Ovary (tissue), 7 donors: ENCODE measurements at regions not wholly inside any gene's neighbourhood (a gene's known extent, or its start where the extent isn't known, plus 50 kb on each side); places are given as distances from the start of the nearest gene placed in this dataset.
A peak's percentile ranks its signal among the peaks of the same experiment; 100 is the strongest.

Experiments
- DNase-seq, 5 donors: peaks; one replicate each; pipeline ENCODE4 v3.0.0-alpha.2; 2019 to 2020
- H3K27ac ChIP-seq, 2 donors: fragments of 200-600 bp; one replicate each; pipeline versions ENCODE4 v1.5.1 to v1.8.0; 2019 to 2022
- H3K27me3 ChIP-seq: fragments of 200-600 bp; one replicate; pipeline ENCODE4 v1.8.0; 2022
- H3K36me3 ChIP-seq: fragments of 200-600 bp; sonication (generic); one replicate; pipeline ENCODE4 v1.5.1; 2019
- H3K4me1 ChIP-seq: one replicate; pipeline ENCODE4 v1.8.1; 2013; ENCODE audit warnings: mild to moderate bottlenecking, moderate library complexity; ENCODE audit not compliant: insufficient read depth
- H3K4me3 ChIP-seq: fragments of 200-600 bp; sonication (generic); one replicate; pipeline ENCODE4 v1.5.1; 2017
- H3K9me3 ChIP-seq, 2 donors: fragments of 200-600 bp in 1 of 2; sonication (generic) in 1 of 2; one replicate each; pipeline versions ENCODE4 v1.5.1 to v1.8.1; 2013 to 2019; ENCODE audit warnings: mild to moderate bottlenecking in 1 of 2, moderate library complexity in 1 of 2
- EP300 ChIP-seq: sonication (generic); formaldehyde crosslinking; IDR thresholded peaks from one replicate; pipeline ENCODE4 v1.6.1; 2017; ENCODE audit warnings: antibody characterized with exemption
- POLR2A ChIP-seq: fragments of 450-650 bp; IDR thresholded peaks from one replicate; pipeline ENCODE4 v1.6.1; 2017; ENCODE audit warnings: antibody characterized with exemption, mild to moderate bottlenecking, moderate library complexity
- WGBS, 3 donors: extraction: QIAGEN DNeasy Blood & Tissue Kit in 1 of 3; methylation state at CpG; one replicate each; pipeline versions ENCODE4 v1.1.5 to v1.1.7; 2013 to 2017; 5-methylcytosine and 5-hydroxymethylcytosine counted together
- intact Hi-C, 4 donors: fragments of 100-400 bp; cut with DNase I; formaldehyde crosslinking; loops; one replicate each; pipeline versions ENCODE4 v1.11.0 to v1.15.1; 2022 to 2023
- TF ChIP-seq, protein P1 (sequence below), 3 donors: fragments of 450-650 bp in 2 of 3; fragments of 200-600 bp in 1 of 3; IDR thresholded peaks; one replicate each; pipeline versions ENCODE4 v1.5.1 to v1.8.0; 2016 to 2022; ENCODE audit warnings: antibody characterized with exemption in 3 of 3, mild to moderate bottlenecking in 1 of 3
- donor health status: DM: no; HTN: no; CAD: no; lungs with moderate emphysema.
- donor health status: DM: no; HTN: no; CAD: no.
- donor health status: Bipolar disorder and iron deficiency.
- donor health status: DM: no; HTN: no; CAD: no.
- donor health status: DM: yes; HTN: yes; CAD: no.

GRCh38 chr11:27184458-27185312 is 144.1 kb downstream of the BBOX1 start:
- DNase-seq = no peak
- H3K4me3 ChIP-seq = no peak overlapping the region
- H3K36me3 ChIP-seq = no peaks in the 10 kb centered on the region
- H3K27me3 ChIP-seq = no peaks in the 10 kb centered on the region
- intact Hi-C loops = loop anchor here (2.0 to 10.0 kb wide), 4 partner anchors 98 to 303 kb away; no protein-coding TSS in a partner anchor
- WGBS, 3 donors = 57 to 62% (median 57%) methylated on average over 6 of the region's 6 CpGs
- peaks cover 3% of the 10 kb centered on the region for H3K4me1 ChIP-seq
- no peaks in the 10 kb centered on the region for H3K9me3 ChIP-seq
- TF ChIP-seq POLR2A = no peak
- TF ChIP-seq, protein P1, sequence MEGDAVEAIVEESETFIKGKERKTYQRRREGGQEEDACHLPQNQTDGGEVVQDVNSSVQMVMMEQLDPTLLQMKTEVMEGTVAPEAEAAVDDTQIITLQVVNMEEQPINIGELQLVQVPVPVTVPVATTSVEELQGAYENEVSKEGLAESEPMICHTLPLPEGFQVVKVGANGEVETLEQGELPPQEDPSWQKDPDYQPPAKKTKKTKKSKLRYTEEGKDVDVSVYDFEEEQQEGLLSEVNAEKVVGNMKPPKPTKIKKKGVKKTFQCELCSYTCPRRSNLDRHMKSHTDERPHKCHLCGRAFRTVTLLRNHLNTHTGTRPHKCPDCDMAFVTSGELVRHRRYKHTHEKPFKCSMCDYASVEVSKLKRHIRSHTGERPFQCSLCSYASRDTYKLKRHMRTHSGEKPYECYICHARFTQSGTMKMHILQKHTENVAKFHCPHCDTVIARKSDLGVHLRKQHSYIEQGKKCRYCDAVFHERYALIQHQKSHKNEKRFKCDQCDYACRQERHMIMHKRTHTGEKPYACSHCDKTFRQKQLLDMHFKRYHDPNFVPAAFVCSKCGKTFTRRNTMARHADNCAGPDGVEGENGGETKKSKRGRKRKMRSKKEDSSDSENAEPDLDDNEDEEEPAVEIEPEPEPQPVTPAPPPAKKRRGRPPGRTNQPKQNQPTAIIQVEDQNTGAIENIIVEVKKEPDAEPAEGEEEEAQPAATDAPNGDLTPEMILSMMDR (IDR thresholded peaks at IDR 0.05) = no peak
- TF ChIP-seq EP300 = no peak
- H3K27ac ChIP-seq = no peak overlapping the region

GRCh38 chr11:27183672-27184457 is 143.2 kb downstream of the BBOX1 start:
- 12 to 19% (median 14%) methylated on average over 6 of the region's 6 CpGs for WGBS, 3 donors
- no peak overlapping the region for H3K4me3 ChIP-seq
- intact Hi-C loops = loop anchor here (2.0 to 10.0 kb wide), 4 partner anchors 98 to 303 kb away; no protein-coding TSS in a partner anchor

DNA sequence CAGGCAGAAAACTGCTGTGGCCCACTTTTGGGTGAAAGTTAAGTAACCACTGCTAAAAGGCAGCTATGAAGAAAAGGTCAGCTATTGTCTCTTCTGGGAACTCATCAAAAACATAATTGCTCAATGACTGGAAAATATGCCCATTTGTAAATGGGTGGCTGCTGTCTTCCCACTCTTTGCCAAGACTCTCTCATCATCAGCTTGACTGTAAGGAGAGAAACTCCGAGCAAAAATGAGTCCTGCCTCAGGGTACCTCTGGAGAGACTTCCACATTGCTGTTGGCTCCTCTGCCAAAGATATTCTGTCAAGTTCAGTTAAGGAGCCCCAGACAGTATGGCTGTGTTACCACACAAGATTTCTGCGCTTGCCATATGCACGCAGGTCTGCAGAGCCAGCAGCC is 138.7 kb downstream of the BBOX1 start:
- Histone ChIP-seq H3K9me3 (no peaks in the 10 kb centered on the region), H3K4me1 (no peaks in the 10 kb centered on the region), H3K36me3 (no peaks in the 10 kb centered on the region), H3K27me3 (no peaks in the 10 kb centered on the region), H3K27ac (no peak overlapping the region), H3K4me3 (no peak overlapping the region)
- intact Hi-C loops = no loop called here
- DNase-seq = no peak
- no peak for TF ChIP-seq POLR2A
- TF ChIP-seq, protein P1 (IDR thresholded peaks at IDR 0.05) = no peak
- TF ChIP-seq EP300 = no peak
- WGBS, 3 donors = 79 to 97% (median 95%) methylated on average over 3 of the region's 3 CpGs

More at GRCh38 chr11:27183672-27184457, 143.2 kb downstream of the BBOX1 start:
- no peak for TF ChIP-seq POLR2A
- TF ChIP-seq, protein P1 (IDR thresholded peaks at IDR 0.05) = peak; percentile 78 to 91 (median 87)
- Histone ChIP-seq H3K4me1 (peaks cover 3% of the 10 kb centered on the region), H3K27ac (no peak overlapping the region), H3K9me3 (no peaks in the 10 kb centered on the region), H3K36me3 (no peaks in the 10 kb centered on the region), H3K27me3 (no peaks in the 10 kb centered on the region)
- peak in 4 of 5 donors; percentile 55 to 74 (median 63) for DNase-seq

DNA sequence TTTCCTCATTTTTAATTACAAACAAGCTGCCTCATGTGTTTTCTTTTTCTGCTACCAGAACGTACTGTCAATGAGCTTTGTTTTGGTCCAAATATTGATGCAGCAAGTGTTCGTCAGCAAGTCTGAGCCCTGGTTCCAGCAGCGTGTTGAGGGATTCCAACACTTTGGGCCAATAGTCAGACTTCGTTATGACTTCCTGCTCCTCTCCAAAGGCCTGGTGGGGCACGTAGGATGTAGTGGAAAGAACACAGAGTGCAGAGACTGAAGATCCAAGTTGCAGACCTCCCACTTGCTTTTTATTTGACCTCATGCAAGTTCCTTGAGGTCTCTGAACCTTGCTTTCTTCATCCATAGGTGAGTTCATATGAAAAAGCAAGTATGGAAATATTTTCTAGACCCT is 138.2 kb downstream of the BBOX1 start:
- H3K27ac ChIP-seq = no peak overlapping the region
- 78 to 83% (median 79%) methylated on average over 5 of the region's 5 CpGs for whole genome bisulfite sequencing, 3 donors
- intact Hi-C loops = no loop called here

More for the DNA sequence above, 138.2 kb downstream of the BBOX1 start:
- no peaks in the 10 kb centered on the region for H3K27me3 ChIP-seq
- TF ChIP-seq, protein P1 (IDR thresholded peaks at IDR 0.05) = no peak
- no peak for TF ChIP-seq EP300
- TF ChIP-seq POLR2A = no peak
- H3K36me3 ChIP-seq = no peaks in the 10 kb centered on the region
- DNase-seq = no peak
- H3K4me1 ChIP-seq = no peaks in the 10 kb centered on the region
- H3K9me3 ChIP-seq = no peaks in the 10 kb centered on the region
- no peak overlapping the region for H3K4me3 ChIP-seq
